ENCODE measurements at regions not wholly inside any gene's neighbourhood (a gene's known extent, or its start where the extent isn't known, plus 50 kb on each side); places are given as distances from the start of the nearest gene placed in this dataset.
A peak's percentile ranks its signal among the peaks of the same experiment; 100 is the strongest.

GRCh38 chr11:25943031-25943430, 388.9 kb upstream of the ANO3 start:
- no peak for DNase-seq (ENCODE audit: low read depth in 2 of 3, low spot score in 2 of 3)

- no peak for DNase-seq (ENCODE audit: low read depth in 2 of 3, low spot score in 2 of 3)
These were observed 387.9 kb upstream of the ANO3 start for GRCh38 chr11:25943777-25944661.

GRCh38 chr11:25949918-25950317, 382.0 kb upstream of the ANO3 start:
- DNase-seq (ENCODE audit: low read depth in 2 of 3, low spot score in 2 of 3) = no peak

- DNase-seq (ENCODE audit: low read depth in 2 of 3, low spot score in 2 of 3) = no peak
These were observed 378.9 kb upstream of the ANO3 start for GRCh38 chr11:25953006-25953405.

- DNase-seq (ENCODE audit: low read depth in 2 of 3, low spot score in 2 of 3) = no peak
These were observed 373.9 kb upstream of the ANO3 start for GRCh38 chr11:25958045-25958444.

GRCh38 chr11:25961539-25961938, 370.4 kb upstream of the ANO3 start:
- DNase-seq (ENCODE audit: low read depth in 2 of 3, low spot score in 2 of 3) = no peak

GRCh38 chr11:25970726-25971508, 361.0 kb upstream of the ANO3 start:
- DNase-seq (ENCODE audit: low read depth in 2 of 3, low spot score in 2 of 3) = no peak

- no peak for DNase-seq (ENCODE audit: low read depth in 2 of 3, low spot score in 2 of 3)
These were observed 351.8 kb upstream of the ANO3 start for GRCh38 chr11:25980091-25980490.

- DNase-seq (ENCODE audit: low read depth in 2 of 3, low spot score in 2 of 3) = peak in 2 of 3 donors; percentile 6 to 28
These were observed 349.9 kb upstream of the ANO3 start for GRCh38 chr11:25981998-25982397.

- no peak for DNase-seq (ENCODE audit: low read depth in 2 of 3, low spot score in 2 of 3)
These were observed 348.6 kb upstream of the ANO3 start for GRCh38 chr11:25983280-25983679.

GRCh38 chr11:25988178-25988577, 343.8 kb upstream of the ANO3 start:
- DNase-seq (ENCODE audit: low read depth in 2 of 3, low spot score in 2 of 3) = no peak

- no peak for DNase-seq (ENCODE audit: low read depth in 2 of 3, low spot score in 2 of 3)
These were observed 341.5 kb upstream of the ANO3 start for GRCh38 chr11:25990406-25990805.

GRCh38 chr11:25991476-25991875, 340.5 kb upstream of the ANO3 start:
- DNase-seq (ENCODE audit: low read depth in 2 of 3, low spot score in 2 of 3) = no peak

GRCh38 chr11:25992294-25992693, 339.6 kb upstream of the ANO3 start:
- no peak for DNase-seq (ENCODE audit: low read depth in 2 of 3, low spot score in 2 of 3)

- DNase-seq (ENCODE audit: low read depth in 2 of 3, low spot score in 2 of 3) = no peak
These were observed 338.9 kb upstream of the ANO3 start for GRCh38 chr11:25993016-25993415.

GRCh38 chr11:26011474-26011873, 320.5 kb upstream of the ANO3 start:
- DNase-seq (ENCODE audit: low read depth in 2 of 3, low spot score in 2 of 3) = no peak

- no peak for DNase-seq (ENCODE audit: low read depth in 2 of 3, low spot score in 2 of 3)
These were observed 317.3 kb upstream of the ANO3 start for GRCh38 chr11:26014456-26015115.

- no peak for DNase-seq (ENCODE audit: low read depth in 2 of 3, low spot score in 2 of 3)
These were observed 314.5 kb upstream of the ANO3 start for GRCh38 chr11:26017322-26017860.

GRCh38 chr11:26017903-26018302, 314.0 kb upstream of the ANO3 start:
- no peak for DNase-seq (ENCODE audit: low read depth in 2 of 3, low spot score in 2 of 3)

GRCh38 chr11:26018336-26018735, 313.6 kb upstream of the ANO3 start:
- no peak for DNase-seq (ENCODE audit: low read depth in 2 of 3, low spot score in 2 of 3)

- DNase-seq (ENCODE audit: low read depth in 2 of 3, low spot score in 2 of 3) = no peak
These were observed 312.5 kb upstream of the ANO3 start for GRCh38 chr11:26019386-26019785.

Data from hematopoietic multipotent progenitor cell (in vitro differentiated cells).